SIG-M5 treated with dmso at 0.1 percent for 504 hours (cell line): ENCODE measurements at regions not wholly inside any gene's neighbourhood (a gene's known extent, or its start where the extent isn't known, plus 50 kb on each side); places are given as distances from the start of the nearest gene placed in this dataset.

Experiments used
- DNase-seq: peaks from one replicate; lab custom pipeline; 2025; ENCODE audit not compliant: unreplicated experiment; lab: John Stamatoyannopoulos, UW

- DNase-seq: no peak
Measured at GRCh38 chr22:49536571-49537131, 291.0 kb downstream of the BRD1 start.

- DNase-seq: no peak
Measured at GRCh38 chr22:49535527-49536125, 292.0 kb downstream of the BRD1 start.

GRCh38 chr22:49535126-49535525 lies 292.5 kb downstream of the BRD1 start:
- DNase-seq: no peak

GRCh38 chr22:49534386-49534785 lies 293.3 kb downstream of the BRD1 start:
- DNase-seq: no peak

GRCh38 chr22:49533886-49534285 lies 293.8 kb downstream of the BRD1 start:
- no peak for DNase-seq

- no peak for DNase-seq
Measured at GRCh38 chr22:49532869-49533802, 294.5 kb downstream of the BRD1 start.

GRCh38 chr22:49531368-49531791 lies 296.3 kb downstream of the BRD1 start:
- DNase-seq: no peak

GRCh38 chr22:49530671-49531367 lies 296.9 kb downstream of the BRD1 start:
- DNase-seq: no peak

- no peak for DNase-seq
Measured at GRCh38 chr22:49528420-49528720, 299.3 kb downstream of the BRD1 start.

- DNase-seq: no peak
Measured at GRCh38 chr22:49527611-49528419, 299.9 kb downstream of the BRD1 start.

GRCh38 chr22:49525801-49526535 lies 301.7 kb downstream of the BRD1 start:
- no peak for DNase-seq

GRCh38 chr22:49525360-49525759 lies 302.3 kb downstream of the BRD1 start:
- DNase-seq: no peak

GRCh38 chr22:49524362-49524761 lies 303.3 kb downstream of the BRD1 start:
- DNase-seq: no peak

GRCh38 chr22:49523374-49524008 lies 304.2 kb downstream of the BRD1 start:
- no peak for DNase-seq

GRCh38 chr22:49522582-49523373 lies 304.9 kb downstream of the BRD1 start:
- no peak for DNase-seq

GRCh38 chr22:49521787-49522224 lies 305.9 kb downstream of the BRD1 start:
- DNase-seq: no peak

- no peak for DNase-seq
Measured at GRCh38 chr22:49519117-49519737, 308.4 kb downstream of the BRD1 start.

GRCh38 chr22:49518436-49518970 lies 309.2 kb downstream of the BRD1 start:
- DNase-seq: no peak
